Spinal cord (tissue), 9 donors: ENCODE measurements at regions not wholly inside any gene's neighbourhood (a gene's known extent, or its start where the extent isn't known, plus 50 kb on each side); places are given as distances from the start of the nearest gene placed in this dataset.
A peak's percentile ranks its signal among the peaks of the same experiment; 100 is the strongest.

Source experiments
- DNase-seq, 6 donors: peaks; one replicate each; pipeline versions ENCODE4 v3.0.0 to v3.0.0-alpha.2; 2013 to 2015; ENCODE audit warnings: low spot score in 6 of 6, low read depth in 4 of 6
- H3K27ac ChIP-seq: one replicate; pipeline ENCODE4 v1.5.1; 2013; ENCODE audit warnings: low read depth, low read length, control low read depth
- H3K27me3 ChIP-seq: one replicate; pipeline ENCODE4 v1.6.1; 2013; ENCODE audit warnings: low read length; ENCODE audit not compliant: control insufficient read depth, insufficient read depth
- H3K36me3 ChIP-seq: one replicate; pipeline ENCODE4 v1.6.1; 2013; ENCODE audit warnings: low read length; ENCODE audit not compliant: control insufficient read depth, insufficient read depth
- H3K4me1 ChIP-seq: one replicate; pipeline ENCODE4 v1.6.1; 2013; ENCODE audit warnings: low read length; ENCODE audit not compliant: control insufficient read depth, insufficient read depth
- H3K4me3 ChIP-seq: one replicate; pipeline ENCODE4 v1.5.1; 2013; ENCODE audit warnings: low read depth, low read length, control low read depth
- H3K9me3 ChIP-seq: one replicate; pipeline ENCODE4 v1.6.1; 2013; ENCODE audit warnings: low read length; ENCODE audit not compliant: control insufficient read depth, insufficient read depth
- WGBS: methylation state at CpG from one replicate; pipeline ENCODE4 v1.1.5; 2013; ENCODE audit warnings: missing lambda C conversion rate; ENCODE audit not compliant: insufficient coverage; 5-methylcytosine and 5-hydroxymethylcytosine counted together
- donor health status: healthy.

DNA sequence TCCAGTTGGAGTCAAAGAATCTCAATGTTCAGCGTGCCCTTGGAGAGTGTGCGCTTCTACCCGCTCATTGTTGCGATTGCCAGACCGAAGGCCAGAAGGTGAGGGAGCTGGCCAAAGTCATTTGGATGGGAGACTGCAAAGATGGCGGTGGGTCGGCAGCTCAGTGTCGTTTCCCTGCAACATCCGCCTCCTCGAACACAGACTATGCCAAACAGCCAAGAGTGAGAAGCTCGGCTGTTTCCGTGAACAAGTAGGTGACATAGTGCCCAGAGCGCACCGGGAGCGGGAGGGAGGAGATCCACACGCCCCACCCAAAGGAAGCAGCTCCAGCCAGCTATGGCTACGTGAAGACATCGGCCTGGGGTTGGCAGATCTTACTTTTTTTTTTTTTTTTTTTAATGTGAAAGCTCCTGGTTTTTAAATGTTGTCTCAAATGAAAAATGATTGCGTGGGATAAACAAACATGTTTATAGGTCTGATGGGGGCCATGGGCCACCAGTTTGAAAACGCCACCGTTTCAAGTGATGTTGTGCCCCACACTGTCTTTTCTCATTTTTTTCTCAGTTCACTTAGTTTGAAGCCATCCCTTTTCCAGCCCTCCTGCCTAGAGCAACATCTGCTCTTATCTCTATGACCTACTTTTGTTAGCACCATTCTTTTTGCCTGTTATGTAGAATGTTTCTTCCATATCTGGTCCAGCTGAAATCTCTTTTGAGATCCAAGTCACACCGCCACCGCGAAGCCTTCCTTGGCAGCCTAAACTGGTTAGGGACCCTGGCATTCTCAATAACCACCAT, 682.4 kb downstream of the RNF144A start:
- no peak overlapping the region for H3K27ac ChIP-seq
- WGBS: 92% methylated on average over 14 of the region's 24 CpGs

DNA sequence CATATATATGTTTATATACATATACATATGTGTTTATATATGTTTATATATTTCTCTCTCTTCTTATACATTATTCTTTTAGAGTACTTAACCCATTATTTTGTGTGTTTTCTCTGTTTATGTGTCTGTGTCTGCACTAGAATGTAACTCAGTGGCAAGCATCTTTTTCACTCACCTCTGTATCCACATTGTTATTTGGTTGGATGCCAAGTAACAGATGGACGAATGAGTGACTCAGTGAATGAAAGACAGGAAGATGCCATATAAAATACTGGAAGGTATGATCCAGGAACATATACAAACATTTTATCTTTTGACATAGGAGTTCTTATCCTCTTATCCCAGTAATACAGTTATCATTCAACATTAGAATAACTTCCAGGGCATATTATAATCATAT, 684.8 kb downstream of the RNF144A start:
- Histone ChIP-seq H3K4me3 (no peak overlapping the region), H3K9me3 (no peaks in the 10 kb centered on the region), H3K27ac (no peak overlapping the region), H3K4me1 (no peaks in the 10 kb centered on the region), H3K27me3 (no peaks in the 10 kb centered on the region), H3K36me3 (no peaks in the 10 kb centered on the region)
- no CpG with 5 or more reads among the region's 1 CpG for WGBS
- DNase-seq: no peak

More for the DNA sequence above, 682.4 kb downstream of the RNF144A start:
- H3K4me3 ChIP-seq: no peak overlapping the region
- no peaks in the 10 kb centered on the region for H3K4me1 ChIP-seq
- DNase-seq: peak in 1 of 6 donors; percentile 76
- H3K9me3 ChIP-seq: no peaks in the 10 kb centered on the region
- H3K27me3 ChIP-seq: no peaks in the 10 kb centered on the region
- H3K36me3 ChIP-seq: no peaks in the 10 kb centered on the region

DNA sequence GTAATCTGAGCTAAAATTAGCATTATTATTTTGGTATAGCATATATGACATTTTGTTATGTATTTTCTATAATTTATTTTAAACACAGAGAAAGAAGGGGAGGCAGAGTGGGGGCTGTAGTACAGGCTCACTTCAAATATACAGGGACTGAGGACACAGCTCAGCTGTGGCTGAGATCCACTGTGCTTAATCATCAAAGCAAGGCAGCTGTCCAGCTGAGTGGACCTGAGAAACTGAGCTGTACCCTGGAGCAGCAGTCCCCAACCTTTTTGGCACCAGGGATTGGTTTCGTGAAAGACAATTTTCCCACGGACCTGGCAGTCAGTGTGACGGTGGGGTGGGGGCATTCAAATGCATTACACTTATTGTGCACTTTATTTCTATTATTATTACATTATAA, 687.2 kb downstream of the RNF144A start:
- no peak for DNase-seq
- no CpG with 5 or more reads among the region's 3 CpGs for WGBS
- no peak overlapping the region for H3K27ac ChIP-seq
- no peaks in the 10 kb centered on the region for H3K27me3 ChIP-seq
- H3K4me1 ChIP-seq: no peaks in the 10 kb centered on the region
- no peaks in the 10 kb centered on the region for H3K9me3 ChIP-seq
- no peaks in the 10 kb centered on the region for H3K36me3 ChIP-seq
- H3K4me3 ChIP-seq: no peak overlapping the region

DNA sequence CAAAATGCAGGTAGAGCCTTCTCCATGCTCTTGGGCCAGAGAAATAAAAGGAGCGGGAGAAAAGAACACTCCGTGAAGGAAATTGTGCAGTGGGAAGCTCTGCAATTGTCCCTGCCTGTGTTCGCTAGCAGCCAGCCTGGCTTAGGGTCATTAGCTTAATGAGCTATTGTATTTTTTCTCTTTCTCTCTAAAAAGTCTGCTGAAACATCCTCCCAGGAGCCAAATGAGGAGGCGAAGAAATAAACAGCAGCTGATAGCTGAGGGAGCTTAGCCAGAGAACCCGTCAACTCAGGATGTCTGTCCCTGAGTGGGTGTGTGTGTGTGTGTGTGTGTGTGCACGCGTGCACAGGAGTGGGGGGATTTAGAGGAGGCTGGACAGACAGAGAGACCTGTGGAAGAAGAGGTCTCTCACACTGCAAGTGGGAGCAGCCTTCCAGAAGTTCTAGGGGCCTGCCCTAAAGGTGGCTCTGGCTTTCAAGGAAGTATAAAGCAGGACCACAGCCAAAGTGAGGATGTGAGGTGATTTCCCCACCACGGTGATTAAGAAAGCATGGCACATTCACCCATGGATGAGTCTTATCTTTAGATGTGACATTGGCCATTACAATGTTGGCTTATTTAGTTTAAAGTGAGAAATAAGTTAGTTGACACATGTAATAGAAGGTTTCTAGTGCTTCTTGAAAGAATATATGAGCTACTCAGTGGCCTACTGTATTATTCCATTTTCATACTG, 690.4 kb downstream of the RNF144A start:
- 47% methylated on average over 5 of the region's 8 CpGs for WGBS
- no peak overlapping the region for H3K4me3 ChIP-seq
- H3K27ac ChIP-seq: no peak overlapping the region
- H3K4me1 ChIP-seq: peaks cover 4% of the 10 kb centered on the region
- no peaks in the 10 kb centered on the region for H3K27me3 ChIP-seq
- peak in 2 of 6 donors; percentile 67 to 77 for DNase-seq
- no peaks in the 10 kb centered on the region for H3K9me3 ChIP-seq
- H3K36me3 ChIP-seq: no peaks in the 10 kb centered on the region

DNA sequence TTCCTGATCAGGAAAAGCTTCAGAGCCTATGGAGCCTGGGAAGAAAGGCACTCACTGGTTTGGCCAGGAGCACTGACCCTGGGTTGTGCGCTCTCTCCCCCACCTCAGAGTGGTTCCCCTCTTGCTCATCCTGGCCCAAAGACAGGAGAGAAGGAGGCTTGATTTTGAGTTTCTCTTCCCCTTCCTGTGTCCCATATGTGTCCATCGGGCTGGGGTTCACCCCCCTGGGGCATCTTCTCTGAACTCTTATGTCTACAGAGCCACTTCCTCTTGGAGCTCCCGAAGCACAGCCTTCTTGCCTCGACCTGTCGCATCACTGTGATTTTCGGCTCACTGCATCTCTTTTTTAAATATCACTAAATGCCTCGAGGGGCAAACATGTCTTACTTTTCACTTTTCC, 692.3 kb downstream of the RNF144A start:
- WGBS: 73% methylated on average over 2 of the region's 7 CpGs
- Histone ChIP-seq H3K36me3 (no peaks in the 10 kb centered on the region), H3K4me1 (peaks cover 4% of the 10 kb centered on the region), H3K27me3 (no peaks in the 10 kb centered on the region), H3K9me3 (no peaks in the 10 kb centered on the region), H3K4me3 (no peak overlapping the region), H3K27ac (no peak overlapping the region)
- DNase-seq: no peak

DNA sequence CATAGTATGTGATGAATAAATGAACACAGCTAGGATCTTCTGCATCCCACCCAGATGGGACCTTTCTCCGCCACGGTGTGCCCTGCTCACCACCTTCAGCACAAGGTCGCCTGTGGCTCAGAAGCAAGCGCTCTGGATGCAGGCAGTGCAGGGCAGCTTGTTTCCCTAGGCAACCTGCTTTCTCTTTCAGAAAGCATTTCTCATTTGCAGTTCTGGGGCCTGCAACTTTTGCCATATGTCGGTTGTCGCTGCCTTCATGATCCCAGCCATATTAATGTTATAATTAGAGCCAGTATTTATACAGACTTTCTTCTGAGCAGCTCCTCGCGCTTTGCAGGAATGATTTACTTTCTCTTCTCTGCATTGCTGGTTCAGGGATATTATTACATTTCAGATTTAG, 692.8 kb downstream of the RNF144A start:
- 38% methylated on average over 4 of the region's 8 CpGs for WGBS
- Histone ChIP-seq H3K9me3 (no peaks in the 10 kb centered on the region), H3K4me1 (peaks cover 4% of the 10 kb centered on the region), H3K27me3 (no peaks in the 10 kb centered on the region), H3K27ac (no peak overlapping the region), H3K36me3 (no peaks in the 10 kb centered on the region), H3K4me3 (no peak overlapping the region)
- peak in 2 of 6 donors; percentile 77 to 88 for DNase-seq

DNA sequence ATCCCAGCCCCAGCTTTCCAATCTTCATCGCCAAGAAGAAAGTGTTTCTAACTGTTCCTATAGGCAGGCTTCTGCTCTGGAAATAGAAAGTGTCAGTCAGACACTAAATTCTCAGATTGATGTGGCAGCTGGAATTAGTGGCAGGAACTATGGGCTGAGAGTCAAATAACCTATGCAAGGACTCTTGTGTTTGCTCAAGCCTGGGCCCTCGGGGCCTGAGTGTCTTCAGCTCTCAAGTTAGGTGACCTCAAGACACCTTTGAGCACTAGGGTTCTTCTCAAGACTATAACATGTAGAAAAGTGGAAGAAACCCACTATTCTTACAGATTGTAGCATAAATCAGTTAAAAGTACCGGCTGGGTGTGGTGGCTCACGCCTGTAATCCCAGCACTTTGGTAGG, 694.5 kb downstream of the RNF144A start:
- no peak for DNase-seq
- Histone ChIP-seq H3K4me1 (peaks cover 4% of the 10 kb centered on the region), H3K27me3 (no peaks in the 10 kb centered on the region), H3K9me3 (no peaks in the 10 kb centered on the region), H3K4me3 (no peak overlapping the region), H3K36me3 (no peaks in the 10 kb centered on the region), H3K27ac (no peak overlapping the region)
- WGBS: 47% methylated on average over 4 of the region's 4 CpGs

DNA sequence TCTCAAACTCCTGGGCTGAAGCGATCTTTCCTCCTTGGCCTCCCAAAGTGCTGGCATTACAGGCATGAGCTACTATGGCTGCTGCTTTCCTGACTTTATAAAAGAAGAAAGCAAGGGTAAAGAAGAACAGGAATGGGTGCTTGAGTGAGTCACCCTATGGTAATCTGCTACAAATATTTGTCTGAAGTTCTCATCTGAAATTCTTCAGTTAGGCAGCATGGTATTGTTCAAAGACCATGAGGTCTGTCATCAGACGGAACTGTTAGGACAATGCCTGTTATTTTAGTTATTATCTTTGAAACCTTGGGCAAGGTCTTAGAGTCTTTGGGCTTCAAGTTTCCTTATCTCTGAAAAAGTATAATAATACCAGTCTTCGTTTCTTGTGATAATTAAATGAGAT, 695.8 kb downstream of the RNF144A start:
- Histone ChIP-seq H3K9me3 (no peaks in the 10 kb centered on the region), H3K4me1 (peaks cover 4% of the 10 kb centered on the region), H3K36me3 (no peaks in the 10 kb centered on the region), H3K4me3 (no peak overlapping the region), H3K27ac (no peak overlapping the region), H3K27me3 (no peaks in the 10 kb centered on the region)
- 71% methylated on average over 2 of the region's 3 CpGs for WGBS
- DNase-seq: no peak

DNA sequence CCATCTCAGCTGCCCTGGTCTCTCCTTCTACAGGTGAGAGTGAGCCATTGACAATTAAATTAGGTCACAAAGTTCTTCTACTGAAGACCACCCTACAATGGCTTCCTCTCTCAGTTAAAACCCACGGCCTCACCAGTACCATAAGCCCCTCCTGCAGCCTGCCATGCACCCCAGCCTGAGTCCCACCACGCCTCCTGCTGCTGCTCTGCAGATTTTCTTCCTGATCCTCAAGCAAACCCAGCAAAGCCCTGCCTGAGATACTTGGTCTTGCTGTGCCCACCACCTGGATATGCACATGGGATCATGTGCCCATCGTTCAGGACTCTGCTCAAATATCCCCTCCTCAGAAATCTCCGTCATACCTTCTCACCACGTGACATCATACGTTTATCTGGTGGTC, 696.6 kb downstream of the RNF144A start:
- WGBS: 94% methylated on average over 6 of the region's 6 CpGs
- Histone ChIP-seq H3K27ac (no peak overlapping the region), H3K9me3 (no peaks in the 10 kb centered on the region), H3K27me3 (no peaks in the 10 kb centered on the region), H3K4me1 (peaks cover 4% of the 10 kb centered on the region), H3K4me3 (no peak overlapping the region), H3K36me3 (no peaks in the 10 kb centered on the region)
- DNase-seq: no peak

DNA sequence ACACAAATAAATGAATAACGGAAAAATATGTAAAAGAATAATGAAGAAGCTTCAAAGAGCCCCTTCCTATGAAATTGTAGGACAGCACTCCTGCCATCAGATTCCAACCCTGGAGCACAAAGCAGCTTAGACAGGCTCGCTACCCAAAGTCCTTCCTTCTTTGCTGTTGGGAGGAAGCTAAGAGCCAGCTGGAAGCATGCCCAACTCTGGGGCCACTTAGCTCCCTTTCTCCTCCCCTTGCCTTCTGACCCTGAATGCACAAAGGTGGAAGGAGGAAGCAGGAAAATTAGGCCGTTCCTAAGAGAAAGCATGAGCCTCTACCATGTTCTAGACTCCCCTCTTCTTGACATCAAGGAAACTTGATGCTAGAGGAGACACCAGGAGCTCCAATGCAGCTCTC, 700.8 kb downstream of the RNF144A start:
- Histone ChIP-seq H3K4me3 (no peak overlapping the region), H3K9me3 (no peaks in the 10 kb centered on the region), H3K27ac (no peak overlapping the region), H3K27me3 (no peaks in the 10 kb centered on the region), H3K36me3 (no peaks in the 10 kb centered on the region), H3K4me1 (no peaks in the 10 kb centered on the region)
- DNase-seq: no peak
- WGBS: 81% methylated on average over 2 of the region's 3 CpGs
